HG03378 (cell line): ENCODE measurements at regions not wholly inside any gene's neighbourhood (a gene's known extent, or its start where the extent isn't known, plus 50 kb on each side); places are given as distances from the start of the nearest gene placed in this dataset.
A peak's percentile ranks its signal among the peaks of the same experiment; 100 is the strongest.
"Not testable (repeated sequence)": the region's sequence is repeated elsewhere in the genome, so short reads cannot be mapped to it uniquely, and the experiment has no call there.

Source experiments
- ATAC-seq: cut with Tn5 transposase; IDR thresholded peaks from one replicate; pipeline ENCODE4 v1.9.1; 2021; ENCODE audit warnings: mild to moderate bottlenecking, moderate library complexity; ENCODE audit not compliant: unreplicated experiment

- ATAC-seq, result no peak
Observed at GRCh38 chr2:216942465-216942864, 82.6 kb upstream of the TNP1 start.

GRCh38 chr2:216942016-216942415, 82.2 kb upstream of the TNP1 start:
- ATAC-seq, result no peak

- ATAC-seq, result no peak
Observed at GRCh38 chr2:216936954-216937357, 77.1 kb upstream of the TNP1 start.

- no peak for ATAC-seq
Observed at GRCh38 chr2:216934623-216935022, 74.8 kb upstream of the TNP1 start.

- no peak for ATAC-seq
Observed at GRCh38 chr2:216934151-216934550, 74.3 kb upstream of the TNP1 start.

GRCh38 chr2:216932863-216933548, 73.1 kb upstream of the TNP1 start:
- no peak for ATAC-seq

GRCh38 chr2:216932113-216932862, 72.4 kb upstream of the TNP1 start:
- no peak for ATAC-seq

- no peak for ATAC-seq
Observed at GRCh38 chr2:216930716-216931115, 70.9 kb upstream of the TNP1 start.

- ATAC-seq, result not testable (repeated sequence)
Observed at GRCh38 chr2:216929338-216929737, 69.5 kb upstream of the TNP1 start.

- no peak for ATAC-seq
Observed at GRCh38 chr2:216927163-216927562, 67.3 kb upstream of the TNP1 start.

GRCh38 chr2:216925636-216926366, 65.9 kb upstream of the TNP1 start:
- no peak for ATAC-seq

GRCh38 chr2:216925006-216925405, 65.1 kb upstream of the TNP1 start:
- ATAC-seq, result no peak

GRCh38 chr2:216923706-216924105, 63.8 kb upstream of the TNP1 start:
- no peak for ATAC-seq

- ATAC-seq, result peak; percentile 60
Observed at GRCh38 chr2:216922175-216922780, 62.4 kb upstream of the TNP1 start.

- ATAC-seq, result no peak
Observed at GRCh38 chr2:216920937-216921456, 61.1 kb upstream of the TNP1 start.

- no peak for ATAC-seq
Observed at GRCh38 chr2:216920143-216920876, 60.4 kb upstream of the TNP1 start.

- ATAC-seq, result no peak
Observed at GRCh38 chr2:216918088-216918680, 58.3 kb upstream of the TNP1 start.

GRCh38 chr2:216916956-216917650, 57.2 kb upstream of the TNP1 start:
- ATAC-seq, result no peak

- ATAC-seq, result no peak
Observed at GRCh38 chr2:216915557-216916150, 55.8 kb upstream of the TNP1 start.
